Heart right ventricle (tissue), 16 donors: ENCODE measurements at regions not wholly inside any gene's neighbourhood (a gene's known extent, or its start where the extent isn't known, plus 50 kb on each side); places are given as distances from the start of the nearest gene placed in this dataset.

Experiments used
- ATAC-seq, 8 donors: fragments of 200-7000 bp; cut with Tn5 transposase; one replicate each; pipeline ENCODE4 v1.9.1; 2020; ENCODE audit warnings: mild to moderate bottlenecking in 8 of 8, moderate library complexity in 8 of 8, moderate number of reproducible peaks in 1 of 8
- DNase-seq, 2 donors: peaks; one replicate each; pipeline ENCODE4 v3.0.0-alpha.2; 2020
- H3K27ac ChIP-seq, 10 donors: fragments of 200-600 bp; sonication (generic) in 2 of 10; one replicate each; pipeline versions ENCODE4 v1.5.0 to v1.8.0; 2020 to 2022; ENCODE audit warnings: mild to moderate bottlenecking in 3 of 10
- H3K27me3 ChIP-seq, 7 donors: fragments of 200-600 bp; one replicate each; pipeline ENCODE4 v1.8.0; 2021 to 2022; ENCODE audit warnings: mild to moderate bottlenecking in 2 of 7
- H3K36me3 ChIP-seq, 9 donors: fragments of 200-600 bp; sonication (generic) in 1 of 9; one replicate each; pipeline versions ENCODE4 v1.5.0 to v1.8.0; 2020 to 2022; ENCODE audit warnings: mild to moderate bottlenecking in 2 of 9
- H3K4me1 ChIP-seq, 9 donors: fragments of 200-600 bp; sonication (generic) in 1 of 9; one replicate each; pipeline versions ENCODE4 v1.5.0 to v1.8.0; 2020 to 2022; ENCODE audit warnings: mild to moderate bottlenecking in 4 of 9
- H3K4me3 ChIP-seq, 10 donors: fragments of 200-600 bp; sonication (generic) in 2 of 10; one replicate each; pipeline versions ENCODE4 v1.5.0 to v1.8.0; 2020 to 2022; ENCODE audit warnings: mild to moderate bottlenecking in 7 of 10, moderate library complexity in 2 of 10
- H3K9me3 ChIP-seq, 11 donors: fragments of 200-600 bp in 10 of 11; sonication (generic) in 2 of 11; one replicate each; pipeline versions ENCODE4 v1.5.0 to v1.8.0; 2013 to 2022; ENCODE audit warnings: mild to moderate bottlenecking in 2 of 11, control low read depth in 1 of 11, moderate library complexity in 1 of 11
- WGBS, 2 donors: extraction: QIAGEN DNeasy Blood & Tissue Kit; methylation state at CpG; one replicate each; pipeline ENCODE4 v1.1.7; 2013; ENCODE audit warnings: inconsistent platforms in 1 of 2; 5-methylcytosine and 5-hydroxymethylcytosine counted together
- intact Hi-C, 10 donors: fragments of 100-400 bp; cut with DNase I; formaldehyde crosslinking; loops; one replicate each; pipeline versions ENCODE4 v1.11.1 to v1.14.2; 2022
- TF ChIP-seq, protein P1 (sequence below), 9 donors: fragments of 200-600 bp; sonication (generic) in 2 of 9; IDR thresholded peaks; one replicate each; pipeline versions ENCODE4 v1.5.0 to v1.8.0; 2021 to 2022; ENCODE audit warnings: antibody characterized with exemption in 9 of 9, mild to moderate bottlenecking in 5 of 9, moderate library complexity in 1 of 9
- donor health status: Arrhythmogenic right ventricular cardiomyopathy.
- donor health status: ischemic (EF 13 %, LVEDD 7.1; RV severe dilation, severe dysfunction).
- donor health status: healthy with polysubstance abuse.
- donor health status: DM: no; HTN: yes; CAD: no.
- donor health status: DM: no; HTN: no; CAD: no.
- donor health status: ischemic (EF 25% LVEDD 6.9; RV normal size, moderate dysfunction).
- donor health status: ischemic (EF 25% LVEDD 5.7; RV mildly dilated, moderate dysfunction).
- donor health status: healthy.
- donor health status: DM: yes; HTN: yes; CAD: no.
- donor health status: Ischemic cardiomyopathy.
- donor health status: ischemic (EF 35%, LVEDD 5.7; RV mildly dilated, moderate dysfunction).
- donor health status: nonischemic (EF 11% LVEDD 7.7; RV severe dilation, severe dysfunction).
- donor health status: DM: yes; HTN: yes; CAD: no.
- donor health status: PGD.
- donor health status: ischemic (EF 29% LVEDD 5.4; RV normal size, mild dysfunction).
- donor health status: nonischemic (EF 23%, LVEDD 6.1; RV moderate dilation, normal function).

DNA sequence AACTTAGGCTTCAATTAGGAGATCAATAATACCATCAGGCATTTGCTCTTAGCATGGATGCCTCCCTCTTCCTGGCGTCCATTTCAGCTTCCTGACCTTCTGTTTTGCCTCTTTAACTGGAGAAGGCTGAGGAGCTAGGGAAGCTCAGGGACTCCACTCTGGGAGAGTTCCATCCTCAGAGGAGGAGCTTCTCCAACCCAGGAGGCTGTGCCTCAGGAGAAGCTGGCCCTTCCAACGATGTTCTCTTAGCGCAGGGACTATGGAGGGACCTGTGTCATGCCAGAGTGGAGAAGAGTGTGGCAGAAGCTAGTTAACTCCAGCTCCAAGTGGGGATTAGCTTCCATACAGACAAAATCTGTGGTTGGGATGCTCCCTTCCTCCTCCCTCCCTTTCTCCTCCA, 58.0 kb downstream of the KCNA5 start:
- intact Hi-C loops: no loop called here
- no peak overlapping the region for H3K4me3 ChIP-seq
- H3K4me1 ChIP-seq: peaks cover 0 to 6% (median 0%) of the 10 kb centered on the region in 9 donors
- 79 to 85% methylated on average over 3 of the region's 3 CpGs for WGBS, 2 donors
- H3K9me3 ChIP-seq: peaks cover 0 to 5% (median 0%) of the 10 kb centered on the region in 11 donors
- no peaks in the 10 kb centered on the region for H3K36me3 ChIP-seq
- peaks cover 0 to 21% (median 7%) of the 10 kb centered on the region in 7 donors for H3K27me3 ChIP-seq
- TF ChIP-seq, protein P1, sequence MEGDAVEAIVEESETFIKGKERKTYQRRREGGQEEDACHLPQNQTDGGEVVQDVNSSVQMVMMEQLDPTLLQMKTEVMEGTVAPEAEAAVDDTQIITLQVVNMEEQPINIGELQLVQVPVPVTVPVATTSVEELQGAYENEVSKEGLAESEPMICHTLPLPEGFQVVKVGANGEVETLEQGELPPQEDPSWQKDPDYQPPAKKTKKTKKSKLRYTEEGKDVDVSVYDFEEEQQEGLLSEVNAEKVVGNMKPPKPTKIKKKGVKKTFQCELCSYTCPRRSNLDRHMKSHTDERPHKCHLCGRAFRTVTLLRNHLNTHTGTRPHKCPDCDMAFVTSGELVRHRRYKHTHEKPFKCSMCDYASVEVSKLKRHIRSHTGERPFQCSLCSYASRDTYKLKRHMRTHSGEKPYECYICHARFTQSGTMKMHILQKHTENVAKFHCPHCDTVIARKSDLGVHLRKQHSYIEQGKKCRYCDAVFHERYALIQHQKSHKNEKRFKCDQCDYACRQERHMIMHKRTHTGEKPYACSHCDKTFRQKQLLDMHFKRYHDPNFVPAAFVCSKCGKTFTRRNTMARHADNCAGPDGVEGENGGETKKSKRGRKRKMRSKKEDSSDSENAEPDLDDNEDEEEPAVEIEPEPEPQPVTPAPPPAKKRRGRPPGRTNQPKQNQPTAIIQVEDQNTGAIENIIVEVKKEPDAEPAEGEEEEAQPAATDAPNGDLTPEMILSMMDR (IDR thresholded peaks at IDR 0.05): no peak
- H3K27ac ChIP-seq: no peak overlapping the region
- ATAC-seq (no peak), DNase-seq (no peak)

DNA sequence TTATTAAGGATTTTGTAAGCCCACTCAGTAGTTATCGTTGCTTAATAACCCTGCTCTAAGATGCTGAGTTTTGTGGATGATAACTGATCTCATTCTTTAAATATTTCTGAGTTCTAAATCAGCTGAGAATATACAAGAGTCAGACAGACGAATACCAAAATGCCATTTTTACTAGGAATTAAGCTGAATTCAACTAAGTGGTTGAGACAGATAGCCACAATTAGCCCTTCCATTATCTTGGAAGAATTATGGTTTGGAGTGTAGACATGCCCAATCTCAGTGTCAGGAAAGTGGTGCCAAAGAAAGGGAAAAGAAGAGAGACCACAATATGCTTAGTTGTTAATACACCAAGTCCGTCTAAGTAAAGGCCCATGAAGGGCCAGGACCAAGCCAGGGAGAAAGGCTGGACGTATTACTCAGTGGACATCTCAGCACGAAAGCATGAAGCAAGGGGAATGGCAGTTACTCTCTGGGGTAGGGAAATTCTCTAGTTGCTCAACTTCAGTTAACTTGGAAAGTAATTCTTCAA, 58.6 kb downstream of the KCNA5 start:
- Histone ChIP-seq H3K27me3 (peaks cover 0 to 14% (median 6%) of the 10 kb centered on the region in 7 donors), H3K9me3 (peaks cover 0 to 5% (median 0%) of the 10 kb centered on the region in 11 donors), H3K4me1 (peaks cover 0 to 6% (median 0%) of the 10 kb centered on the region in 9 donors), H3K27ac (no peak overlapping the region), H3K4me3 (no peak overlapping the region), H3K36me3 (no peaks in the 10 kb centered on the region)
- ATAC-seq (no peak), DNase-seq (no peak)
- 82 to 89% methylated on average over 5 of the region's 5 CpGs for WGBS, 2 donors
- intact Hi-C loops: no loop called here
- TF ChIP-seq, protein P1 (IDR thresholded peaks at IDR 0.05): no peak

DNA sequence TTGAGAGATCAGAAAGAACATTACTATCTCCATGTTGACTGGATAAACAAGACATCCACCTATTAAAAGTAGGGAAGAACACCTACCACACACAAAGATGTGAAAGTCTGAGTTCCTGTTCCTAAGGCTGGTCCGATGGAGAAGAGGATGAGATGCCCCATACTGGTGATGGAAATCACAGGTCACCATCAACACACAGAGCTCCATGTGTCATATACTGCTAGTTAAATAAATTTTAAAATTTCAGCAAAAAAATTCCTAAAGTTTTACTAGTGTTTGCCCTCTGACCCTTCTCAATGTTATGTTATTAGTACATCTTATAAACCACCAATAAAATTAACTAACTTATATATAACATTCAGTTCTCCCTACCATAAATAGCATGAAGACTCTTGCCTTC, 59.1 kb downstream of the KCNA5 start:
- intact Hi-C loops: no loop called here
- TF ChIP-seq, protein P1 (IDR thresholded peaks at IDR 0.05): no peak
- WGBS, 2 donors: 93 to 100% methylated on average over 1 of the region's 1 CpG

DNA sequence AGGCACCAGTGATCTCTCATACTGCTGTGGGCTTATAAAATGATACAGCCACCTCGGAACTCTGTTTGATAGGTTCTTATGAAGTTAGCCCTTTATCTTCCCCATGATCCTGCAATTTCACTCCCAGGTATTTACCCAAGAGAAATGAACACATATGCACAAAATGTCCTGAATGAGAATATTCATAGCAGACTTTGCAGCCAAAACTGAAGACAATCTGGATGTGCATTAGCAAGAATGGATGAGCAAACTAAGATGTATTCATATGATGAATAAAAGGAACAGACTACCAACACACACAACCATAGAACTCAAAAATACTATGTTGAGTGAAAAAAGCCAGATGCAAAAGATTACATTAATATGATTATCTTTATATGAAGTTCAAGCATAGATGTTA, 66.7 kb downstream of the KCNA5 start:
- 69 to 87% methylated on average over 1 of the region's 1 CpG for WGBS, 2 donors
- Histone ChIP-seq H3K27ac (no peak overlapping the region), H3K4me1 (no peaks in the 10 kb centered on the region), H3K9me3 (peaks cover 0 to 5% (median 0%) of the 10 kb centered on the region in 11 donors), H3K27me3 (peaks cover 0 to 28% (median 7%) of the 10 kb centered on the region in 7 donors), H3K4me3 (no peak overlapping the region), H3K36me3 (no peaks in the 10 kb centered on the region)
- ATAC-seq (no peak), DNase-seq (no peak)
- intact Hi-C loops: no loop called here
- TF ChIP-seq, protein P1 (IDR thresholded peaks at IDR 0.05): no peak

More for the DNA sequence above, 59.1 kb downstream of the KCNA5 start:
- no peak for DNase-seq
- Histone ChIP-seq H3K27me3 (peaks cover 0 to 13% (median 5%) of the 10 kb centered on the region in 7 donors), H3K4me1 (peaks cover 0 to 6% (median 0%) of the 10 kb centered on the region in 9 donors), H3K27ac (no peak overlapping the region), H3K36me3 (no peaks in the 10 kb centered on the region), H3K9me3 (peaks cover 0 to 5% (median 0%) of the 10 kb centered on the region in 11 donors), H3K4me3 (no peak overlapping the region)
- ATAC-seq: no peak
